NCI-H460 (cell line): ENCODE measurements at regions not wholly inside any gene's neighbourhood (a gene's known extent, or its start where the extent isn't known, plus 50 kb on each side); places are given as distances from the start of the nearest gene placed in this dataset.
"Not testable (repeated sequence)": the region's sequence is repeated elsewhere in the genome, so short reads cannot be mapped to it uniquely, and the experiment has no call there.

Source experiments
- DNase-seq: peaks from one replicate; pipeline ENCODE4 v3.0.0-alpha.2; 2016; ENCODE audit warnings: low read depth; ENCODE audit errors: extremely low read depth

DNA sequence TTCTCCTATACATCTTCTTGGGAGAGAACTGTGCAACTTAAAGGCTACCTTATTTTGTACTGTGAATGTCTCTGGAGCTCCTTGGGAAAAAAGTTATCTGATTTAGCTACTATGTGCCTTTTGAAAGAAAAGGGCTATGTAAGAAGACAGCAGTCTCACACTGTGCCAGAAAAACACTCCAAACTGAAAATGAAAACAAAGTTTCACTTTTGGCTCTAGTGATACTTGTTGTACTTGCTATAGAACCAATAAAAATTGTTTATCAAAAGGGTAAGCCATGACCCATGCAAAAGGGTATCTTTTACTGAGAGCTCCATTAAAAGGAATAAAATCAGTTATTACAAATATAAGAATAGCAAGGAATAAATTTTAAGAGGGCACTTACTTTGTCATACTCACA, 2270.0 kb downstream of the ARAP2 start:
- DNase-seq, result no peak

DNA sequence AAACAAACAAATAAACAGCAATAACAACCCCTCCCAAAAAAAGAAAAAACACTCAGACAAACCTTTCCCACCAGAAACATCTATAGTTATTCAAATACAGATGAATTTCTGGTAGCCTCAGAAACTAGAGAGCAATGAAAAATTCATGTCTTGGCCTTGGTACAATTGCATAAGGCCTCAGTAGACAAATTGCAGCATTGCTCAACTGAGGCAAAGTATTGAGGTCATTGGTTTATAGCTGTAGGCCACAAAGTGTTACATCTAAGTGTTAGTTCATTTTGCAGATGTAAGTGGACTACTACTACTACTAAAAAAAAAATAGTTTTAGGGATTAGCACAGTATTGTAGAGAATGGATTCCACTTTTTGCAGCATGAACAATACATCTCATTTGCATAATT, 2268.3 kb downstream of the ARAP2 start:
- no peak for DNase-seq

DNA sequence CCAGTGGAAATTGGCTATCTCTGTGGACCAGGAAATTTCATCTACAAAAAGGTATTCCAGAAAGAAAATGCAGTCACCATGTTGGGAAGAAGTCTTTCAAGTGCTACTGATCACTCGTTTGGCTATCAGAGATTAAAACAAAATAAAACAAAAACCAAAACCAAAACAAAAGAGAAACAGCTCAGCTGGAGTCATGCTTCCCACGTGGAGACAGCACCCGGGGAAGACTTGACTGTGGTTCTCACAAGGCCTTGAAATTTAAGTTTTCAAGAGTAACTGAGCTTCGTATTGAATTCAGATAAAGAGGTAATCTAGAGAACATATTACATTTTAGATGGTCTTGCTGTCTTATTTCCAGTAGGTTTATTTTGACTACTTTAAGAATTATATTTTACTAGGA, 2264.5 kb downstream of the ARAP2 start:
- not testable (repeated sequence) for DNase-seq

DNA sequence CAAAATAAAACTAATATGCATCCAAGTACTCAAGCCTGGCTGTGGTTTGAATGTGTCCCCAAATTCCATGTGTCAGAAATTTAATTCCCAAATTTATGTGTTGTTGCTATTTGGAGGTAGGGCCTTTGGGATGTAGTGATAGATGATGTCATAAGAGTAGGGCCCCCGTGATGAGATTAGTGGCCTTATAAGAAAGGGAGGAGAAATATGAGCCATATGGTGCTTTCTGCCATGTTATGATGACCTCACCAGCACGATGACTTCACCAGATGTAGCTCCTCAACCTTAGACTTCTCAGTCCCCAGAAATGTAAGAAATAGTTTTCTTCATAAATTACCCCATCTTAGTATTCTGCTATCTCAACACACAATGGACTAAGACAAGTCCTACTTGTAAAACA, 2264.0 kb downstream of the ARAP2 start:
- DNase-seq, result no peak

DNA sequence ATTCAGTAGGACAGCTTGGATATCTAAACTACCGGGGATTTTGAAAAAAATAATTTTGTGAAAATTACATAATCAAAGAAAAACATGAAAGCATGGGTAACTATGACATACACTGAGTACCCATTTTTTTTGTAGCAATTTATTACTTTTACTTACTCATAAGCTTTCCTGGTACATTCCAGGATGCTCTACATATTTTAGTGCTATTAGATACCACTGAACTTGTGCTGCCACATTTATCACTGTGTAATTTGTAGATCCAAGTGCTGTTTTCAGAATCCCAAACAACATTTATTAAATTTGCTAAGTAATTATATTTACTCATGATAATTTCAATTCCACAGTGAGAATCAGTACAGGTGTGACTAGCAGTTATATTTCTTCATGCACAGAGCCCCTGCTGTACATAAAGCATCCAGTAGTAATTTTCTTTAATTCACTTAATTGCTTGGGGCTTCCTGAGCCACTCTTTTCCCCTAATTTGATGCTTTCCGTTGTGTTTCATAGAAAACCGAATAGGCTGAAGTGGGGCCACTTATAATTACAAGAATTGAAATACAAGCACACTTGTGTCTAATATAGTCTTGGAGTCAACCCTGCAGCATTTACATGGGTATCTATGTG, 2254.4 kb downstream of the ARAP2 start:
- no peak for DNase-seq

DNA sequence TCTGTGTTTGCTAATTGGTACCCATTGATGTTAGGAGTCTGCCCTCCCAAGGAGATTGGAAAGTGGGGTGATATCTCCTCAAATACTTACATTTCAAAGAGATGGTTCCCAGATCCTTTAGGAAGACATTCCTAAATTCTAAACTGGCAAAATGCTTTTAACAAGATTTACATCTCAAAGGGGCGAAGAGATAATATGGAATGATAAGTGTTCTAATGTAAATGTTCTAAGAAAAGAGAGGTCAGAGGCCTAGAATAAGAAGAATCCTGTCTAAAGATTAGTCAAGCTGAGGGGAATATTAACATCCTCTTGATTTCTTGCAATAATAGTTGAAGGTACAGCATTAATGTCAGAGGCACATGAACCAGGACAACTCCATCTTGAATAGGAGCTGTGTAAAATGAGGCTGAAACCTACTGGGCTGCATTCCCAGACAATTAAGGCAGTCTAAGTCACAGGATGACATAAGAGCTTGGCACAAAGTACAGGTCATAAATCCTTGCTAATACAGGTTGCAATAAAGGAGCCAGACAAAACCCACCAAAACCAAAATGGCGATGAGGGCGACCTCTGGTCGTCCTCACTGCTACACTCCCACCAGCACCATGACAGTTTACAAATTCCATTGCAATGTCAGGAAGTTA, 2248.1 kb downstream of the ARAP2 start:
- DNase-seq, result no peak

DNA sequence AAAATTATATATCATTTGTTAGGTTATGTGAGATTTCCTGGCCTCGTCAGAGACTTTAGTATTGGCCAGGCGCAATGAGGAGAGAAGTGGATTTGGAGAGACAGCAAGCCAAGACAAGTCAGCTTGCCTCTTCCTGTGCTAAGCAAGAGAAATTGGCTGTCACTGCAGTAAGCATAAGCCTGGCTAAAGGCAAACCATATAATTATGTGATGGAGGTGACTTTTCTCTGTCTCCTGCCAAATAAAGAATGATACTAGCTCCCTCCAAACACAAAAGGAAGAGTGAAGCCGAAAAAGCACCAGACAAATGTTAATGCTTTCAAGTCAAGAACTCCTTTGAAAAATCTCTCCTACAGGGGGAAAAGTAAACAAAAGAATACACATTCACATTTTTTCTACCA, 2246.0 kb downstream of the ARAP2 start:
- no peak for DNase-seq

DNA sequence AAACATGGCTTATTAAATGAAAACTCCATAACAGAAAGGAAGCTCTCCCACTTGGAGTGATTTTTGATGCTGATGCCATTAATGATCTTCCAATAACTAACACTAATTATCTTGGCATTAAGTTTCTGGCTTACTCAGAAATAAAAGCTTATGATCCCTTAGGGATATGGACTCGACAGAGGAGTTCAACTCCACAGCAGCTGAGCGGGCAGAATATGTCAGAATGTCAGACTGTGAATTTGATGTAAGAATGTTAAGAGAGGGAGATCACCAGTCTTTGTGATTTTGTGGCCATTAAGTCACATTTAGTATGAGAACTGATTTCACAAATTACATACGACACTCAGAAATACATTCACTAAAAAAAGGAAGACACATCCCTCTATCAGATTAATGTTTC, 2244.0 kb downstream of the ARAP2 start:
- no peak for DNase-seq

DNA sequence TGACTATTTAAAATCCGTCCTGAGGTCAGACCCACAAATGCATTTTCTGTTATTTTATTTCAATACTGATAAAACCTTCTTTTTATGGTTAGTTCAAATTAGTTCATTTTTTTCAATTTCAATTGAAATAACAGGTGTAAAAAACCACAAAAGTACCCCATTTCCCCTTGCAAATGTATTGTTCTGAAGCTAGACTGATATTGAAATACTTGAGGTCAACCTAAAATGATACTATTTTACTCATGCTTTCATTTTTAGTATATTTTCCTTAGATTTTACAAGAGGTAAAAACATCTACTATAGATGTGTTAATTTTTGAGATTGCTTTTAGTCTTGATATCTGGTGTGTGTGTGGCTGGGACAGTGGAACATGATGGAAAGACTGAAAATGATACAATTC, 2237.8 kb downstream of the ARAP2 start:
- not testable (repeated sequence) for DNase-seq

DNA sequence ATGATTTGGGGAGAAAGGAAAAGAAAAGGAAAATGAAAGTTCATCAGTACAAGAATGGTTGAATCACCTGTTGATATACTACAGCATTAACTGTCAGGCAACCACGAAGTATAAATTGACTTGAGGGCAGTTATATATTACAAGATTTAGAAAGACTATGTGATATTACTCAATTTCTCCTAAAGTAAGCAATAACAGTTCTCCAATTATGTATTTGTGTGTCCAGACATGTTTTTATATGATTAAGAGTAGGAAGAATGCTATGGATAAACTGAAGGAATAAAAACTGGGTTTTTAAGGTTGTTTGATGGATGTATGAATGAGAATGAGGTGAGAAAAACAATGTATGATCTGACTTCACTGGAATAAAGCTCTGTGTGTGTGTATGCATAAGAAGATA, 2234.4 kb downstream of the ARAP2 start:
- no peak for DNase-seq

DNA sequence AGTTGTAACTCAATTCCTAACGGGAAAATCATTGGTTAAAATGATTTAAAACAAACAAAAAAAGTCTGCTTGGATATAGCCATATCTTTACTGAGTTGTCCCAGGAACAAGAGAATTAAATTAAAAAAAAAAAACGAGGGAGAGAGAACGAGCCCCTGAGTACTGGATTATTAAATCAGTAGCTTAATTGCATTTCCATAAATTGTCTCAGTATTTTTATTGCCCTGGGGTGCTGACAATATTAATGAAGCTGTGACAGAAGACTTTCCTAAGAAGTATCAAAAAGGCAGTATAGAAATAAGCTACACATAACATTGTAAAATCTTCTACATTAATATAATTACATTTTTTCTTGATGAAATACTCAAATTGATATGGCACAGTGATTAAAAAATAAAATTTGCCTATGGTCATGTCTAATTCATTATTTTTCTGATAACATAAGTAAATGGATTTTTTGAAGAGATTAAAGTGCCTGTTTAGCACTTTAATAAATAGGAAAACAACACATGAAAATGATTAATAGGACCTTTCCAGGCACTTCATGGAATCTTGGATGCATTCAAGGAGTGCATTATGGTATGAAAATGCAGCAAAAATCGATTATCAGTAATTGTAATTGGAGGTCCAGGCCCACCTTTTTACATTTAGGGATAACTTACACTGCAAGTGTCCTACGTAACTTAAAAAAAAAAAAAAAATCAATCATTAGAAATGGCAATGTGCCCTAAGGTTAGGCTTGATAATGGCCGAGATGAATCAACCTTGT, 2233.4 kb downstream of the ARAP2 start:
- DNase-seq, result no peak

DNA sequence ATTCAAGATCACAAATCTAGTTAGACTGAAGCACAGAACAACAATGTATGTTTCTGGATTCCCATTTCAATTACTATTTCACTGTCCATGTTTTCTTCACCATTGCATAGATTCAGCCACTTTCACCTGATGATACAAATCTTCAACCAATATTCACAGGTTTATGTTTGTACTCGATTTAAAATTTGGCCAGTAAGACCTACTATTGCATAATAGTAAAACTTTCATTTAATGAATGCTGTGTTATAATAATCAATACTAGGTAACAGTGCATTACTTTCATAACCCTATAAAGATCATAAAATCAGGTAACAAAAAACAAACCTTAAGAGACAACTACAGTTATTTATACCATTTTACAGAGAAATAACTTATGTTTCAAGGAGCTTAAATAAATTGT, 2209.1 kb downstream of the ARAP2 start:
- no peak for DNase-seq

DNA sequence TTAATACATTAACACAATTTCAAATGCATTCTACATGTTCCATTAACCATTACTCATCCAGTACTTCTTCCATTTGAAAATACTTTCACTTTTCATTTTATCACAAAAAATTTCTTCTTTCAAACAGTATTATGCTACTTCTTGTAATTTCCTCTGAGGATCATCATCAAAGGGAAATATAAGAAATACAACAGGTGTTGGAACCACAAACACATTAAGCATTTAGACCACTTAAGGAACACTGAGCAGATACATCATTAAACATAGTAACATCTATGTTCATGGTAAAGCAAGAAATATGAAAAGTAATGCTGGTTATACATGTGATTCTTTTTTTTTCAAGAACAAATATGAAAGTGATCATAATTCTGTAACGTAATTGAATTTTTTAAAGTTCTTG, 2207.0 kb downstream of the ARAP2 start:
- no peak for DNase-seq

DNA sequence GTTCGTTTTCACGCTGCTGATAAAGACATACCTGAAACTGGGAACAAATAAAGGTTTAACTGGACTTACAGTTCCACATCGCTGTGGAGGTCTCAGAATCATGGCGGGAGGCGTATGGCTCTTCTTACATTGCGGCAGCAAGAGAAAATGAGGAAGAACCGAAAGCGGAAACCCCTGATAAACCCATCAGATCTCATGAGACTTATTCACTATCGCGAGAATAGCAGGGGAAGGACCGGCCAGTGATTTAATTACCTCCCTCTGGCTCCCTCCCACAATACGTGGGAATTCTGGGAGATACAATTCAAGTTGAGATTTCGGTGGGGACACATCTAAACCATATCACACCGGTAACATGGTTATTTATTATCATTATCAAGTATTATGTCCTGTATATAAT, 2204.5 kb downstream of the ARAP2 start:
- no peak for DNase-seq

DNA sequence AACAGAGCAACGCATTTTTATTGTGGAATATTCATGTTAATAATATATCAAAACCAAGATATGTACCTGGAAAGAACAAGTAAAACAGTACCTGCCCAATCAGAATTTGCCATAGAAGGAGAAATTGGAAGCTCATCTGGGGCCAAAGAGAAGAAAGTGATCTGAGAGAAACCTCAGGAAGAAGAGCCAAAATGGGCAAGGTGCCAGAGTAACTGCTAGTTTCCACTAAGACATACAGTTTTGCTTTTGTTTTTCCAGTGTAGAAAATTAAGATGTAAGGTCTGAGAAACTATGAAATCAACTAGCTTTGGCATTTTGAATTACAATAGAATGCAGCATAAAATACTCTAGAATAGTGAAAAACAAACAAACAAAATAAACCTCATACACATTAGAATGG, 2201.2 kb downstream of the ARAP2 start:
- DNase-seq, result no peak

DNA sequence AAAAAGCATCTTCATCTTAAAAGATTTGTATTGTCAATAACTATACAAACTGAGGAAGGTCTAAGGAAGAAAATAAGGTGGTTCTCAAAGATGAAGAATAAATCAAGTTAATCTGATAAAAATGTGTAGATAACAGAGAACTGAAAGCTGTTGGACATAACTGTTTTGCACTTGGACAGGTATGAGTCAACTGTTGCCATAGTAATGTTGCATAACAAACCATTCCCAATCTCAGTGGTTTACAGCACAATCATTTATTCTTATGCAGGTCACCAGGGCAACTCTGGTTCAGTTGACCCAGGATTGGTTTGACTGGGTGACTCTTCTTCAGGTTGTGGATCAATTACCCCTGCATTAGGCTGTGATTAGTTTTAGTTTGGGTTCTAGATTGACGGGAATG, 2197.7 kb downstream of the ARAP2 start:
- no peak for DNase-seq

DNA sequence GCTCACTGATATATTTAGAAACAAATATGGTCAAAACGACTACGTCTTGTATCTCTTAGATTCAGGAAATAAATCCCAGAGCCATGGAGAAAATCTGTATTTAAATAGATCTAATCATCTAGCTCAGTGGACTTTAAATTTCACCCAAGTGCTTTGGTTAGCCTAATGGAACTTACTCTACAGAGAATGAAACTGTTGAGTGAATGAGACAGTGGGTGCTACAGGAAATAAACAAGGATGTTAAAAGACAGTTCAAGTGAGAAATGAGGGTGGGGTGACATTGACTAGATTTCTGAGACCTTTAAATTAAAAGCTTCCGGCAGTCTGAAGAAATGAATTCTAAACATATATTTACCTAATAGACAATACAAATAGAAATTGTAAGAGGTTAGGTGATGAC, 2197.0 kb downstream of the ARAP2 start:
- DNase-seq, result no peak

DNA sequence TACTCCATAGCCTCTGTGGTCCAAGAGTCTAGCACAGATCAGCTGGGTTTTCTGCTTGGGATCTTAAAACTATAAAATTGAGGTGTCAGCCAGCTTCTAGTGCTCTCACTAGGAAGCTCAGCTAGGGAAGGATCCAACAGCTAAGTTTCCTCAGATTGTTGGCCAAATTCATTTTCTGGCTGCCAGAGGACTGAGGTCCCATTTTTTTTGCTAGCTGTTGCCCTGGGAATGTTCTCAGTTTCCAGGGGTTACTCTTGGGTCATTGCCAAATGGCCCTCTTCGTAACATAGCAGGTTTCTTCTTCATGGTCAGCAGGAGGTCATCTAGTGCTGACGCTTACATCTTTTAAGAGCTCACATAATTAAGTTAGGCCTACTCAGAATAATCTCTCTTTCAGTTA, 2178.2 kb downstream of the ARAP2 start:
- DNase-seq, result no peak

DNA sequence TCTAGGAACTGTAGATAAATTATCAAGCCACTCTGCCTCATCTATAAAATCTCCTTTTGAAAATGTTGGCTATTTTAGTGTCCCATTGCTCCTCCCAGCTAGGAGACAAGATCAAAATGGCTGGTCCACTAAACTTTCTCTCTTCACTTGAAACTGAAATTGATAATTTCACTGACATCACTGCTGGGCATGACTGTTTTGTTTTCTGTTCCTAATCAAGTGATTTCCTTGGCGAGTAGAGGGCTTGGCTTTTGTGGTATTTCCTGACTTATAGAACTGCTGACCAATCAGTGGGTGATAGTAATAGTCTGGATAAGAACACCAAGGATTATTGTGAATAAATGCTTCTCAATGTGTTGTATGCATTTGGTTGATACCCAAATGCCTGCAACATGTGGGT, 2152.9 kb downstream of the ARAP2 start:
- no peak for DNase-seq

DNA sequence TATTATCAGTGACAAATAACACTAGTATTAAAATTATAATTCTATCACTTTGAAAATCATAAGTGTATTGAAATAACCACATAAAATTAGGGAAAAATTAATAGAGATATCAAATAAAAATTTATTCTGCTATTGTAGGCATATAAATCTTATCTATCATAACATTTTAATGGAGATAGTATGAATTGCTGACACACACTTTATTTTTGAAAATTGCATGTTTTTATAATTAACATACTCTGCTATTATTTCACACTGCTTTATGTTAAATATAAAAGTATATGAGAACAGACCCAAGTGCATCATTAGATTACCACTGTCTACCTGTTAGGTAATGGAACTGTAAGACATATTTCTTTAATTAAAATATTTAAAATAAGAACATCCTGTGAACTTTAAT, 2150.2 kb downstream of the ARAP2 start:
- DNase-seq, result no peak

DNA sequence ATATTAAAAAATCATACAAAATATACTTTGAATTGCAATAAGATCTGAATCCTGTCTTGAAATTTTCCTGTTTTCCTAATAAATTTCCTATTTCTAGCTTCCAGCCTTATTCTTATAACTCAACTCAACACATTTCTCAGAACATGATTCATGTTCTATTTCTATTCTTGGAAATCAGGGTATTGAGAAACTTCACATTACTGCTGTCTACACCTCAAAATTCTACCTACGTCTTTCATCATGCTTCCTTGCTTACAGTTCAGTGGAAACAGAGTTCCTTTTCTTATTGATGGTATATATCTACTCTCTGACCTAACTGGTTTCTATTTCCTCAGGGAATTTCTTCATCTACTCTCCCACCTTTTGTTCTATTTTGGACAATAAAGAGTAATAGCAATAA, 2139.0 kb downstream of the ARAP2 start:
- no peak for DNase-seq

DNA sequence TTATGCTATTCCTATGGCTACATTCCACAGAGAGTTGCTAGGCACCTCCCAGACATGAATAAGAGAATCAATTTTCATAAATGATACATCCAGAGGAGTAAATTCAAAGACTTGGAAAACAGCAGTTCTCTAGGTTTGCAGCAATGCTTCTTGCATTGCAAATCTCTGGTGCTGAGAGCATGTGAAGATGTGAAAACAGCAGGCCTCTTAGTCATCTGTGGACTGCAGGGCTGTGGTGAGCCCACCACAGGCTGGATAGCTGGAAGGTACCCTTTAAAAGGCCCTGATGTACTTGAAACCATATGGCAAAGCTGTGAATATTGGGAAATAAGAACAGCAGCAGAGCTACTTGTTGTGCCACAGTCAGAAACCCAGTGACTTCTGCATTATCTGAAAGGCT, 2135.9 kb downstream of the ARAP2 start:
- no peak for DNase-seq
